Caco-2 (cell line): ENCODE measurements at regions not wholly inside any gene's neighbourhood (a gene's known extent, or its start where the extent isn't known, plus 50 kb on each side); places are given as distances from the start of the nearest gene placed in this dataset.

Source experiments
- BruUV-seq: library from RNA; stranded (reverse); fragments of 400-500 nt; replicated peaks from 2 replicates; lab custom pipeline; 2021; lab: Mats Ljungman, UMichigan
- CTCF ChIA-PET: fragments of 300-600 bp; sonication (Branson Sonifier 250); formaldehyde crosslinking; loops from one replicate; lab custom pipeline; 2022; ENCODE audit warnings: antibody characterized with exemption; lab: Charles Lee
- POLR2A ChIA-PET: fragments of 300-600 bp; sonication (Branson Sonifier 250); formaldehyde crosslinking; loops from one replicate; lab custom pipeline; 2022; ENCODE audit warnings: antibody characterized with exemption; lab: Charles Lee
- DNase-seq, 2 experiments: peaks; one replicate each; pipeline versions ENCODE4 v3.0.0 to v3.0.0-alpha.2; 2020 to 2022
- H3K27me3 ChIP-seq: replicated peaks from 2 replicates; pipeline ENCODE4 v1.6.0; 2011; ENCODE audit warnings: low read length; ENCODE audit not compliant: control insufficient read depth, insufficient read depth
- H3K36me3 ChIP-seq: 2 replicates; pipeline ENCODE4 v1.5.1; 2011; ENCODE audit warnings: low read length; ENCODE audit not compliant: control insufficient read depth, insufficient read depth
- H3K4me1 ChIP-seq: fragments of 250-450 bp; sonication (Bioruptor Pico); 2 replicates; pipeline ENCODE4 v1.5.1; 2020; ENCODE audit warnings: mild to moderate bottlenecking
- H3K4me3 ChIP-seq: 2 replicates; pipeline ENCODE4 v1.5.1; 2011; ENCODE audit warnings: low read depth, mild to moderate bottlenecking, control low read depth, low read length
- H3K9me3 ChIP-seq: fragments of 250-450 bp; sonication (Bioruptor Pico); 2 replicates; pipeline ENCODE4 v1.5.1; 2020; ENCODE audit warnings: mild to moderate bottlenecking, moderate library complexity
- H3K27ac Mint-ChIP-seq: one replicate; pipeline ENCODE4 v1.8.0; 2022; ENCODE audit warnings: mixed read lengths; ENCODE audit not compliant: unreplicated experiment
- H3K27me3 Mint-ChIP-seq: one replicate; pipeline ENCODE4 v1.8.0; 2022; ENCODE audit warnings: mixed read lengths; ENCODE audit not compliant: insufficient read depth, unreplicated experiment
- H3K36me3 Mint-ChIP-seq: one replicate; pipeline ENCODE4 v1.8.0; 2022; ENCODE audit warnings: mild to moderate bottlenecking, mixed read lengths; ENCODE audit not compliant: insufficient read depth, unreplicated experiment
- H3K4me1 Mint-ChIP-seq: one replicate; pipeline ENCODE4 v1.8.0; 2022; ENCODE audit warnings: low read depth, mixed read lengths; ENCODE audit not compliant: unreplicated experiment
- H3K4me3 Mint-ChIP-seq: one replicate; pipeline ENCODE4 v1.8.0; 2022; ENCODE audit warnings: mild to moderate bottlenecking, moderate library complexity, mixed read lengths; ENCODE audit not compliant: unreplicated experiment
- H3K9me3 Mint-ChIP-seq: one replicate; pipeline ENCODE4 v1.8.0; 2022; ENCODE audit warnings: mixed read lengths; ENCODE audit not compliant: unreplicated experiment
- intact Hi-C: fragments of 100-400 bp; cut with micrococcal nuclease; formaldehyde crosslinking; loops from one replicate; pipeline ENCODE4 v1.10.0; 2022; ENCODE audit not compliant: unreplicated experiment
- TF ChIP-seq, protein P1 (sequence below), 2 experiments: fragments of 200-600 bp in 1 of 2; IDR thresholded peaks; 1 replicate in 1 of 2; 2 replicates in 1 of 2; pipeline versions ENCODE4 v1.5.1 to v1.8.0; 2011 to 2022; ENCODE audit warnings: antibody characterized with exemption in 1 of 2, control low read depth in 1 of 2, inconsistent platforms in 1 of 2, low read depth in 1 of 2, low read length in 1 of 2, mild to moderate bottlenecking in 1 of 2, moderate library complexity in 1 of 2; ENCODE audit not compliant: insufficient read depth in 1 of 2, severe bottlenecking in 1 of 2, unreplicated experiment in 1 of 2

DNA sequence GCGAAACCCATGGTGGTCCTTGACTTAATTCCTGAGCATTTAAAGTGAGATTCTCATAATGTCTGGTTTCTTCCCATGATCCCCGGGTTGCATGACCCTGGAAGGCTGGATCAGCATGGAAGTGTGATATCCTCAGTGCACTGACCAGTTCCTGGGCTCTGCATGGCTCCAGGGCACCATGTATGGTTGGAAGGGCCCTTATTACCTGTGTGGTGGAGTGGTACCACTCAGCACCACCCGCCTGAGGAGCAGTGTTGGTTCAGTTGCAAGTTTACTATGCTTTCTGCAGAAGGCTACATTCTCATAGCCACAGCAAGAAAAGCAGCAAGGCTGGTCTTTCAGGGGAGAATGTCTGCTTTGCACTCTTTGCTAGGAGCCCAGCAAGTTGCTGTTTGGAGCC lies 325.7 kb upstream of the MKI67 start:
- Mint-ChIP-seq H3K4me3 (no peak overlapping the region), H3K4me1 (no peaks in the 10 kb centered on the region), H3K36me3 (no peaks in the 10 kb centered on the region), H3K9me3 (no peaks in the 10 kb centered on the region), H3K27ac (no peak overlapping the region), H3K27me3 (peaks cover 6% of the 10 kb centered on the region)
- DNase-seq, result no peak
- intact Hi-C loops, result no loop called here
- no peaks in the 10 kb centered on the region for H3K27me3 ChIP-seq
- ChIA-PET POLR2A (no interaction called here), CTCF (no interaction called here)
- BruUV-seq, result no TSS peak
- TF ChIP-seq, protein P1, sequence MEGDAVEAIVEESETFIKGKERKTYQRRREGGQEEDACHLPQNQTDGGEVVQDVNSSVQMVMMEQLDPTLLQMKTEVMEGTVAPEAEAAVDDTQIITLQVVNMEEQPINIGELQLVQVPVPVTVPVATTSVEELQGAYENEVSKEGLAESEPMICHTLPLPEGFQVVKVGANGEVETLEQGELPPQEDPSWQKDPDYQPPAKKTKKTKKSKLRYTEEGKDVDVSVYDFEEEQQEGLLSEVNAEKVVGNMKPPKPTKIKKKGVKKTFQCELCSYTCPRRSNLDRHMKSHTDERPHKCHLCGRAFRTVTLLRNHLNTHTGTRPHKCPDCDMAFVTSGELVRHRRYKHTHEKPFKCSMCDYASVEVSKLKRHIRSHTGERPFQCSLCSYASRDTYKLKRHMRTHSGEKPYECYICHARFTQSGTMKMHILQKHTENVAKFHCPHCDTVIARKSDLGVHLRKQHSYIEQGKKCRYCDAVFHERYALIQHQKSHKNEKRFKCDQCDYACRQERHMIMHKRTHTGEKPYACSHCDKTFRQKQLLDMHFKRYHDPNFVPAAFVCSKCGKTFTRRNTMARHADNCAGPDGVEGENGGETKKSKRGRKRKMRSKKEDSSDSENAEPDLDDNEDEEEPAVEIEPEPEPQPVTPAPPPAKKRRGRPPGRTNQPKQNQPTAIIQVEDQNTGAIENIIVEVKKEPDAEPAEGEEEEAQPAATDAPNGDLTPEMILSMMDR (IDR thresholded peaks at IDR 0.05; ENCODE audit: insufficient read depth in 1 of 2, low read depth in 1 of 2, low read length in 1 of 2, severe bottlenecking in 1 of 2, unreplicated experiment in 1 of 2), result no peak
- no peaks in the 10 kb centered on the region for H3K4me1 ChIP-seq
- no peak overlapping the region for H3K4me3 ChIP-seq
- H3K36me3 ChIP-seq, result no peaks in the 10 kb centered on the region
- no peaks in the 10 kb centered on the region; the same call in 1 of the 2 replicates for H3K9me3 ChIP-seq

DNA sequence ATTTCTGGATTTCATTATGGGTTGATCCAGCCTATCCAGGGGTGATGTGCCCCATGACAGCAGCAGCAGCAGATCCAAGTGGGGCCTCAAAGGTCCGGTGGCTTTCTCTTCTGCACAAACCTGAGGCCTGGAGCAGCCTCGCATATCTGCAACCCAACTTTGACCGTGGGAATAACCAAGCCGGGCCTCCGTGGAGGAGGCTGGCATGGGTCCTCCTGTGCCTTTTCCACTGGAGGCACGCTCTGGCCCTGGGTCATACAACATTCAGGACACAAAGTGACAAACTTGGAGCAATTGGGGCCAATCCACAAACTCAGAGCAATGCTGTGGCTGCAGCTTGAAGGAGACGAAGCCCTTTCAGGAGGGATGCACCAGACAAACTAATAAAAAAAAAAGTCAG lies 330.0 kb upstream of the MKI67 start:
- ChIA-PET POLR2A (no interaction called here), CTCF (no interaction called here)
- intact Hi-C loops, result no loop called here
- no peaks in the 10 kb centered on the region for H3K36me3 Mint-ChIP-seq
- DNase-seq, result no peak
- H3K27me3 Mint-ChIP-seq, result peaks cover 16% of the 10 kb centered on the region
- TF ChIP-seq, protein P1 (IDR thresholded peaks at IDR 0.05; ENCODE audit: insufficient read depth in 1 of 2, low read depth in 1 of 2, low read length in 1 of 2, severe bottlenecking in 1 of 2, unreplicated experiment in 1 of 2), result no peak
- H3K4me1 ChIP-seq, result no peaks in the 10 kb centered on the region
- H3K4me3 ChIP-seq, result no peak overlapping the region
- no peak overlapping the region for H3K27ac Mint-ChIP-seq
- H3K9me3 ChIP-seq, result no peaks in the 10 kb centered on the region
- no peaks in the 10 kb centered on the region for H3K27me3 ChIP-seq
- H3K36me3 ChIP-seq, result no peaks in the 10 kb centered on the region
- no peak overlapping the region for H3K4me3 Mint-ChIP-seq
- H3K4me1 Mint-ChIP-seq, result no peaks in the 10 kb centered on the region
- BruUV-seq, result no TSS peak
- H3K9me3 Mint-ChIP-seq, result no peaks in the 10 kb centered on the region

DNA sequence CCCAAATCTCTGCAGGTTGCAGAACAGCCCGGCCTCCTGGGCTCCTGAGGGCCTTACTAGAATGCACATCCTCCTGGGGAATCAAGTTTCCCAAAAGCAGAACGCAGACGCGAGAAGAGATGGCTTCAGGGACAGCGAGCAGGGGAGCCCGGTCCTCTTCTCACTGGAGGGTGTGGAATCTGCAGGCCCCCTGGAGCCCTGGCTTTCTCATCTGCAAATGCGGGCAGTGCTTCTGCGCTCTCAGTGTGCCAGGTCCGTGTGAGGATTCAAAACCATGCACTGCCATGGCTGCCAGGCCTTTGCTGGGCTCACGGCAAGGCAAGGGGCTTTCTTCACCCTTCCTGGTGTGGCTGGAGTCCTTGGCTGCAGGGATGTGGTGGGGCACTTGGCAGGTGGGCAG lies 330.9 kb upstream of the MKI67 start:
- no peak overlapping the region for H3K4me3 Mint-ChIP-seq
- H3K36me3 Mint-ChIP-seq, result no peaks in the 10 kb centered on the region
- DNase-seq, result no peak
- no peaks in the 10 kb centered on the region for H3K27me3 ChIP-seq
- ChIA-PET CTCF (no interaction called here), POLR2A (no interaction called here)
- TF ChIP-seq, protein P1 (IDR thresholded peaks at IDR 0.05; ENCODE audit: insufficient read depth in 1 of 2, low read depth in 1 of 2, low read length in 1 of 2, severe bottlenecking in 1 of 2, unreplicated experiment in 1 of 2), result no peak
- H3K27ac Mint-ChIP-seq, result no peak overlapping the region
- no peaks in the 10 kb centered on the region for H3K9me3 Mint-ChIP-seq
- no peaks in the 10 kb centered on the region for H3K4me1 ChIP-seq
- H3K4me1 Mint-ChIP-seq, result no peaks in the 10 kb centered on the region
- no TSS peak for BruUV-seq
- no peaks in the 10 kb centered on the region for H3K9me3 ChIP-seq
- no peaks in the 10 kb centered on the region for H3K36me3 ChIP-seq
- intact Hi-C loops, result no loop called here
- no peak overlapping the region for H3K4me3 ChIP-seq
- peaks cover 22% of the 10 kb centered on the region for H3K27me3 Mint-ChIP-seq
